ENCODE measurements at regions not wholly inside any gene's neighbourhood (a gene's known extent, or its start where the extent isn't known, plus 50 kb on each side); places are given as distances from the start of the nearest gene placed in this dataset.

- no peak for TF ChIP-seq ZNF276 (CRISPR knock-in tag; IDR thresholded peaks at IDR 0.05; ENCODE audit: low read depth)
- no peak for TF ChIP-seq JUN (CRISPR knock-in tag; IDR thresholded peaks at IDR 0.05)
- TF ChIP-seq YY1 (IDR thresholded peaks at IDR 0.05; ENCODE audit: insufficient read depth, insufficient replicate concordance, low read depth, low read length), result no peak
- no peak for TF ChIP-seq REPIN1 (CRISPR knock-in tag; IDR thresholded peaks at IDR 0.05; ENCODE audit: borderline replicate concordance, low read depth)
- TF ChIP-seq NR2C2 (CRISPR knock-in tag; IDR thresholded peaks at IDR 0.05; ENCODE audit: borderline replicate concordance), result no peak
- TF ChIP-seq GABPA (IDR thresholded peaks at IDR 0.05; ENCODE audit: low read depth, low read length), result no peak
- TF ChIP-seq GABPA (CRISPR knock-in tag; IDR thresholded peaks at IDR 0.05; ENCODE audit: low read depth), result no peak
- TF ChIP-seq FOXM1 (CRISPR knock-in tag; IDR thresholded peaks at IDR 0.05), result no peak
- TF ChIP-seq SKIL (CRISPR knock-in tag; IDR thresholded peaks at IDR 0.05; ENCODE audit: borderline replicate concordance), result no peak
- no peak for TF ChIP-seq CTCF (CRISPR knock-in tag; IDR thresholded peaks at IDR 0.05)
- TF ChIP-seq CCAR2 (optimal IDR thresholded peaks at IDR 0.05; ENCODE audit: low read depth, low read length), result no peak
These were observed 515.5 kb upstream of the AGA start for GRCh38 chr4:177957596-177958360.

All from HepG2 (cell line).